C4-2B (cell line): ENCODE measurements at regions not wholly inside any gene's neighbourhood (a gene's known extent, or its start where the extent isn't known, plus 50 kb on each side); places are given as distances from the start of the nearest gene placed in this dataset.

Experiments
- H3K27ac ChIP-seq: fragments of 450-650 bp; 2 replicates; pipeline ENCODE4 v1.5.1; 2017
- ZFX ChIP-seq: fragments of 450-650 bp; IDR thresholded peaks from 2 replicates; pipeline ENCODE4 v1.6.1; 2017
- TF ChIP-seq, protein P1 (sequence below): fragments of 450-650 bp; conservative IDR thresholded peaks from 2 replicates; pipeline ENCODE4 v1.5.1; 2017; ENCODE audit warnings: mild to moderate bottlenecking

DNA sequence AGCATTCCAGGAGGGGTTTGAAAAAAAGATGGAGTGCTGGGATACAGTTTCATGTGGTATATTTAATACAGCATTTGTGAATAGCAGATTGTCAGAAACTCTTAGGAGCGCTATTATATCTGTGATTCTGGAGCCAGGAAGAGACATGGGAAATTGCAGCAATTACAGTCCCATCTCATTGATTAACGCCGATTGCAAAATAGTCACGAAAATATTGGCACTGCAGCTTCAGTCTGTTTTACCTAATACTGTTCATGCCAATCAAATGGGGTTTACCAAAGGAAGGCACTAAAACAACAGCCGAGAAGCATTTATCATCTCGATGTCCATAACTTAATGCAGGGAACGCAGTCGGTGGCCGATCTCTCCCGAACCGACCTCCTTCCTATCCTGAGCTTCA is 295.8 kb downstream of the TEX29 start:
- H3K27ac ChIP-seq, result no peak overlapping the region
- TF ChIP-seq, protein P1, sequence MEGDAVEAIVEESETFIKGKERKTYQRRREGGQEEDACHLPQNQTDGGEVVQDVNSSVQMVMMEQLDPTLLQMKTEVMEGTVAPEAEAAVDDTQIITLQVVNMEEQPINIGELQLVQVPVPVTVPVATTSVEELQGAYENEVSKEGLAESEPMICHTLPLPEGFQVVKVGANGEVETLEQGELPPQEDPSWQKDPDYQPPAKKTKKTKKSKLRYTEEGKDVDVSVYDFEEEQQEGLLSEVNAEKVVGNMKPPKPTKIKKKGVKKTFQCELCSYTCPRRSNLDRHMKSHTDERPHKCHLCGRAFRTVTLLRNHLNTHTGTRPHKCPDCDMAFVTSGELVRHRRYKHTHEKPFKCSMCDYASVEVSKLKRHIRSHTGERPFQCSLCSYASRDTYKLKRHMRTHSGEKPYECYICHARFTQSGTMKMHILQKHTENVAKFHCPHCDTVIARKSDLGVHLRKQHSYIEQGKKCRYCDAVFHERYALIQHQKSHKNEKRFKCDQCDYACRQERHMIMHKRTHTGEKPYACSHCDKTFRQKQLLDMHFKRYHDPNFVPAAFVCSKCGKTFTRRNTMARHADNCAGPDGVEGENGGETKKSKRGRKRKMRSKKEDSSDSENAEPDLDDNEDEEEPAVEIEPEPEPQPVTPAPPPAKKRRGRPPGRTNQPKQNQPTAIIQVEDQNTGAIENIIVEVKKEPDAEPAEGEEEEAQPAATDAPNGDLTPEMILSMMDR, result no peak
- TF ChIP-seq ZFX, result no peak

DNA sequence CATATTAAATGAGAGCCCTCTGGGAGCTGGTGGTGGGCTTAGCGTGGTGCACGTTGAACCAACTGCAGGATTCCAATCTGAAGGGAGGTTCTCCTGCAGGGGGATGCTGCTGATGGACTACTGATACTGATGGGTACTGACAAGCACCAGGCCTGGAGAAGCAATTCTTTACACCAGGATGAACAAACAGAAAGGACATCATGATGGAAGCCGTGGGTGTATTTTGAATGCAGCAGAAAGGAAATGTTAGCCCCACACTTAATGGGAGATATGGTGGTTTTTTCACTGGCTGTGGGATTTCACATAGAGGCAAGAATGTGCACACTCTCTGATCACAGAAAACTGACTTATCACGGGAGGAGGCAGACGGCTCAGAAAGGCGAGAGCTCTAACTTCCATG is 299.7 kb downstream of the TEX29 start:
- no peak for TF ChIP-seq ZFX
- TF ChIP-seq, protein P1, result no peak
- H3K27ac ChIP-seq, result no peak overlapping the region

DNA sequence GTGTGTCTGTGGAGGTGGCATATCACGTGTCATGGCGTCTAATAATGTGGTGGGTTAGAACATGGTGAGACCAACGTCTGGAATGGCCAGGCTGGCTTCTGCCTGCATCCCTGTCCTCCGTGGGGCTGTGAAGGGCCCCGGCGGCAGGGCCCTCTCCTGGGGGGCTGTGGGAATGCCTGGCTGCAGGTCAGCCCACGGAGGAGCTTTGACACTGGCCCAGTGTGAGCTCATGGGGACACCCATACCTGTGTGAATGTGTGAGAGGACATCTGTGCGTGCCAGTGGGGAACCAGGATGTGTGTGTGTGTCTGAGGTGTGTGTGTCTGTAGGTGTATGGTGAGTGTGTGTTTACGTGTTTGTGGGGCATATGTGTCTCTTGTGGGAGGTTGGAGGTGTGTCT is 300.1 kb downstream of the TEX29 start:
- no peak overlapping the region for H3K27ac ChIP-seq
- TF ChIP-seq, protein P1, result no peak
- TF ChIP-seq ZFX, result no peak

DNA sequence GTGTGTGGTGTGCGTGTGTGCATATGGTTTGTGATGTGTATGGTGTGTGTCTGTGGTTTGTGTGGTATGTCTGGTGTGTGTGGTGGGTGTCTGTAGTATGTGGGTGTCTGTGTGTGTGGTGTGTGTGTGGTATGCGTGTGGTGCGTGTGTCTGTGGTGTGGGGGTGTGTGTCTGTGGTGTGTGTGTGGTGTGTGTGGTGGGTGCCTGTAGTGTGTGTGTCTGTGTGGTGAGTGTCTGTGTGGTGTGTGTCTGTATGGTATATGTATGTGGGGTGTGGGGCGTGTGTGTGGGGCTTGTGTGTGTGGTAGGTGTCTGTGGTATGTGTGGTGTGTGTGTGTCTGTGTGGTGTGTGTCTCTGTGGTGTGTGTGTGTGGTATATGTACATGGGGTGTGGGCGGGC is 300.7 kb downstream of the TEX29 start:
- no peak for TF ChIP-seq ZFX
- TF ChIP-seq, protein P1, result no peak
- H3K27ac ChIP-seq, result no peak overlapping the region

DNA sequence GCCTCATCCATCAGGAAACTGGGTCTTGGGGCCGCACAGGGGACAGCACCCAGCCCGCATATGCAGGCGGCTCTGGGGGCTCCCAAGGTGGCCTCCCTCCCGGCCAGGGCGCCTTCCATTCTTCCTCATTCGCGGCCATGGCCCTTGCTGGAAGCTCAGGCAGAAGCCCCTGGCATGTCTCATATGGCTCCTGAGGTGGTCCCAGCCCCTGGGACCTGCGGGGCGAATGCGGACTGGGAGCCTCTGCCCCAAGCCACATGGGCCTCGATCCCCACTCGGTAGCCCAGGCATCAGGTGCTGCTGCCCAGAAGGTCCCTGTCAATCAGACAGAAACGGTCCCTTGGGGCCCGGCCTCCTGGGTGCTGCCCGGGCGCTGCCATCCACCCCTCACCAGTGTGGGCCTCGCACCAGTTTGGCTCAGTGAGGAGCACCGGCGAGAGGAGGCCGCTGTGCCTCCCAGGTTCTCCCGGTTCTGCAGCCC is 301.6 kb downstream of the TEX29 start:
- H3K27ac ChIP-seq, result no peak overlapping the region
- TF ChIP-seq, protein P1, result no peak
- TF ChIP-seq ZFX, result no peak

DNA sequence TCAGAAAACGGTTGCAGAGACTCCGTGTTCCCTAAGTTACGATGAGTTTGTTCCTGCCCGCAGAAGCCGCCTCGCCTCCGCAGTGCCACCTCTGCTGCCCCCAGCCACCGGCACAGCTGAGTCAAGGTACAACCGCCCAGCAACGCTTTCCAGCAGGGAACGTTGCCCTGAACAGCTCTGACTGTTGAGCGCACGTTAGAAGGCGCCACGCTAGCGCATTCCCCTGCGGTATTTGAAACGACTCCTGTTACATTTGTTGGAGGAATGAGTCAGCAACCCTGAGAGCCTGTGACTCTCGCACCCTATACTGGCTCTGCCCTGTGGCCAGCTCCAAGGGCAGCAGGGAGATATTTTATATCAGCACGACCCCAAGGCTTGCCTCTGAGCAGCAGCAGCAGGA is 302.8 kb downstream of the TEX29 start:
- no peak overlapping the region for H3K27ac ChIP-seq
- TF ChIP-seq ZFX, result no peak
- TF ChIP-seq, protein P1, result no peak

DNA sequence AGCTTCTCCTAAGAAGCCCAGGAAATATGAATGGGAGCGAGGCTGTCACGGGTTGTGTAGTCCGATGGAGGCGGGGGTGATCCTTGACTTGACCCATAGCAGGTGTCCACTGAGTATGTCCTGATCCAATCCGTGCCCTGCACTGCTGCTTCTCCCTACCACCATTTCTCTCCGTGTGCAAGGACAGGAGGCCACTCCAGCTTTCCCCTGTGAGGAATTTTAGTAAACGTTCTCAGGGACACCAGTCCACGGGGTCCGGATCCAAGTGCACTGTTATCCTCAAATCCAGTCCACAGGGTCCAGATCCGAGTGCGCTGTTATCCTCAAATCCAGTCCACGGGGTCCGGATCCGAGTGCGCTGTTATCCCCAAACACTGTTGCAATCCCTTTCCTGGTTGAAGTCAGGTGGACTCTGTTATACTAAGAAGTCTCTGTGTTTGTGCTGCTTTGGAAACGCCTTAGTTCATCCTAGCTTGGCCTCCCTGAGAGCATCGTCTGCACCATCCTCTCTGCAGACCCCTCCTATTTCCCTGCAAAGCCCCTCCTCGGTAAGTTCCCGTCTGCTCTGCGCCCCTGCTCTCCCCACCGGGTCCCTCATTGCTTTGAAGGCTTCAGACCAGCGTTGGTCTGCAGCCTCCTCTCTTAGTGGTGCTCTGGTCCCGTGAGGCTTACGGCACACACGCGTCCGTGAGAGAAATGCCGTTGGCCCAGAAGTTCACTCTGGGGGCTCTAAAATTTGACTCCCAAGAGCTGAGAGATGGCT is 303.5 kb downstream of the TEX29 start:
- TF ChIP-seq, protein P1, result no peak
- no peak for TF ChIP-seq ZFX
- no peak overlapping the region for H3K27ac ChIP-seq
